Progenitor cell of endocrine pancreas (in vitro differentiated cells): ENCODE measurements at regions not wholly inside any gene's neighbourhood (a gene's known extent, or its start where the extent isn't known, plus 50 kb on each side); places are given as distances from the start of the nearest gene placed in this dataset.

Experiments used
- DNase-seq: peaks from one replicate; pipeline ENCODE4 v3.0.0; 2021; ENCODE audit warnings: low spot score; ENCODE audit not compliant: unreplicated experiment
- H3K27ac Mint-ChIP-seq: 2 replicates; pipeline ENCODE4 v1.8.0; 2021; ENCODE audit warnings: mild to moderate bottlenecking, moderate library complexity, mixed read lengths
- H3K27me3 Mint-ChIP-seq: 2 replicates; pipeline ENCODE4 v1.8.0; 2021; ENCODE audit warnings: mixed read lengths
- H3K36me3 Mint-ChIP-seq: 2 replicates; pipeline ENCODE4 v1.8.0; 2022; ENCODE audit warnings: mixed read lengths; ENCODE audit not compliant: insufficient read depth
- H3K4me1 Mint-ChIP-seq: 2 replicates; pipeline ENCODE4 v1.8.0; 2021; ENCODE audit warnings: low read depth, mixed read lengths
- H3K4me3 Mint-ChIP-seq: 2 replicates; pipeline ENCODE4 v1.8.0; 2021; ENCODE audit warnings: low read depth, mild to moderate bottlenecking, moderate library complexity, mixed read lengths
- H3K9me3 Mint-ChIP-seq: 2 replicates; pipeline ENCODE4 v1.8.0; 2021; ENCODE audit warnings: low read depth, mixed read lengths
- TF ChIP-seq, protein P1 (sequence below): fragments of 200-600 bp; sonication (generic); IDR thresholded peaks from one replicate; pipeline ENCODE4 v1.5.0; 2021; ENCODE audit warnings: antibody characterized with exemption, mild to moderate bottlenecking; ENCODE audit not compliant: unreplicated experiment

GRCh38 chr5:42366051-42366450 lies 57.2 kb upstream of the GHR start:
- DNase-seq, result no peak
- Mint-ChIP-seq H3K27ac (no peak overlapping the region), H3K9me3 (no peaks in the 10 kb centered on the region)

More at GRCh38 chr5:42366051-42366450, 57.2 kb upstream of the GHR start:
- H3K27me3 Mint-ChIP-seq, result no peaks in the 10 kb centered on the region
- H3K4me1 Mint-ChIP-seq, result peaks cover under 1% of the 10 kb centered on the region
- TF ChIP-seq, protein P1, sequence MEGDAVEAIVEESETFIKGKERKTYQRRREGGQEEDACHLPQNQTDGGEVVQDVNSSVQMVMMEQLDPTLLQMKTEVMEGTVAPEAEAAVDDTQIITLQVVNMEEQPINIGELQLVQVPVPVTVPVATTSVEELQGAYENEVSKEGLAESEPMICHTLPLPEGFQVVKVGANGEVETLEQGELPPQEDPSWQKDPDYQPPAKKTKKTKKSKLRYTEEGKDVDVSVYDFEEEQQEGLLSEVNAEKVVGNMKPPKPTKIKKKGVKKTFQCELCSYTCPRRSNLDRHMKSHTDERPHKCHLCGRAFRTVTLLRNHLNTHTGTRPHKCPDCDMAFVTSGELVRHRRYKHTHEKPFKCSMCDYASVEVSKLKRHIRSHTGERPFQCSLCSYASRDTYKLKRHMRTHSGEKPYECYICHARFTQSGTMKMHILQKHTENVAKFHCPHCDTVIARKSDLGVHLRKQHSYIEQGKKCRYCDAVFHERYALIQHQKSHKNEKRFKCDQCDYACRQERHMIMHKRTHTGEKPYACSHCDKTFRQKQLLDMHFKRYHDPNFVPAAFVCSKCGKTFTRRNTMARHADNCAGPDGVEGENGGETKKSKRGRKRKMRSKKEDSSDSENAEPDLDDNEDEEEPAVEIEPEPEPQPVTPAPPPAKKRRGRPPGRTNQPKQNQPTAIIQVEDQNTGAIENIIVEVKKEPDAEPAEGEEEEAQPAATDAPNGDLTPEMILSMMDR, result no peak
- no peak overlapping the region for H3K4me3 Mint-ChIP-seq
- no peaks in the 10 kb centered on the region for H3K36me3 Mint-ChIP-seq
